ENCODE measurements at regions not wholly inside any gene's neighbourhood (a gene's known extent, or its start where the extent isn't known, plus 50 kb on each side); places are given as distances from the start of the nearest gene placed in this dataset.

GRCh38 chr14:58947814-58948445 lies 240.5 kb upstream of the DAAM1 start:
- Mint-ChIP-seq H3K36me3 (ENCODE audit: low read depth) (peaks cover 7% of the 10 kb centered on the region; the same call in 1 of the 2 replicates), H3K9me3 (peaks cover 12% of the 10 kb centered on the region), H3K27me3 (ENCODE audit: insufficient read depth) (peaks cover 14% of the 10 kb centered on the region), H3K4me1 (ENCODE audit: low read depth) (no peaks in the 10 kb centered on the region), H3K27ac (no peak overlapping the region), H3K4me3 (no peak overlapping the region)
- TF ChIP-seq, protein P1, sequence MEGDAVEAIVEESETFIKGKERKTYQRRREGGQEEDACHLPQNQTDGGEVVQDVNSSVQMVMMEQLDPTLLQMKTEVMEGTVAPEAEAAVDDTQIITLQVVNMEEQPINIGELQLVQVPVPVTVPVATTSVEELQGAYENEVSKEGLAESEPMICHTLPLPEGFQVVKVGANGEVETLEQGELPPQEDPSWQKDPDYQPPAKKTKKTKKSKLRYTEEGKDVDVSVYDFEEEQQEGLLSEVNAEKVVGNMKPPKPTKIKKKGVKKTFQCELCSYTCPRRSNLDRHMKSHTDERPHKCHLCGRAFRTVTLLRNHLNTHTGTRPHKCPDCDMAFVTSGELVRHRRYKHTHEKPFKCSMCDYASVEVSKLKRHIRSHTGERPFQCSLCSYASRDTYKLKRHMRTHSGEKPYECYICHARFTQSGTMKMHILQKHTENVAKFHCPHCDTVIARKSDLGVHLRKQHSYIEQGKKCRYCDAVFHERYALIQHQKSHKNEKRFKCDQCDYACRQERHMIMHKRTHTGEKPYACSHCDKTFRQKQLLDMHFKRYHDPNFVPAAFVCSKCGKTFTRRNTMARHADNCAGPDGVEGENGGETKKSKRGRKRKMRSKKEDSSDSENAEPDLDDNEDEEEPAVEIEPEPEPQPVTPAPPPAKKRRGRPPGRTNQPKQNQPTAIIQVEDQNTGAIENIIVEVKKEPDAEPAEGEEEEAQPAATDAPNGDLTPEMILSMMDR (IDR thresholded peaks at IDR 0.05), result peak; percentile 34; the same call in 1 of the 2 replicates
- DNase-seq, result no peak

GRCh38 chr14:58950555-58950954 lies 237.9 kb upstream of the DAAM1 start:
- peaks cover 7% of the 10 kb centered on the region; the same call in 1 of the 2 replicates for H3K36me3 Mint-ChIP-seq (ENCODE audit: low read depth)
- TF ChIP-seq, protein P1 (IDR thresholded peaks at IDR 0.05), result no peak
- peaks cover 17% of the 10 kb centered on the region for H3K27me3 Mint-ChIP-seq (ENCODE audit: insufficient read depth)
- H3K27ac Mint-ChIP-seq, result no peak overlapping the region
- peaks cover 6% of the 10 kb centered on the region for H3K4me1 Mint-ChIP-seq (ENCODE audit: low read depth)
- peaks cover 12% of the 10 kb centered on the region for H3K9me3 Mint-ChIP-seq
- no peak for DNase-seq
- H3K4me3 Mint-ChIP-seq, result no peak overlapping the region

DNA sequence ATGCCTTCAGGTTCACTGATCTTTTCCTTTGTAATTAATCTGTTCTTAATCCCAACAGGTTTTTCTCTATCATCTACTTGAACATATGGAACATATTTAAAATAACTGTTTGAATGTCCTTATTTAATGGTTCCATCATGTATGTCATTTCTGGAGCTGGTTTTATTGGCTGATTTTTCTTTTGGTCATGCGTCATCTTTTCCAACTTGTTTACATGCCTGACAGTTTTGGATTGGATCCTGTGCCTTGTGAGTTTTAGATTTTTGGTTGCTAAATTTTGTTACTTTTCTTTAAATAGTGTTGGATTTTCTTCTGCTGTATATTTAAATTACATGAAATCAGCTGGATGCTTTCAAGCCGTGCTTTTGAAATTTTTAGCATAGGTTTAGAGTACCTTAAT lies 237.3 kb upstream of the DAAM1 start:
- no peak overlapping the region for H3K4me3 Mint-ChIP-seq
- no peak for DNase-seq
- peaks cover 12% of the 10 kb centered on the region for H3K9me3 Mint-ChIP-seq
- H3K4me1 Mint-ChIP-seq (ENCODE audit: low read depth), result peaks cover 12% of the 10 kb centered on the region
- peaks cover 17% of the 10 kb centered on the region for H3K27me3 Mint-ChIP-seq (ENCODE audit: insufficient read depth)
- H3K36me3 Mint-ChIP-seq (ENCODE audit: low read depth), result peaks cover 7% of the 10 kb centered on the region; the same call in 1 of the 2 replicates
- TF ChIP-seq, protein P1 (IDR thresholded peaks at IDR 0.05), result no peak
- no peak overlapping the region for H3K27ac Mint-ChIP-seq

- peaks cover 8% of the 10 kb centered on the region for H3K27me3 Mint-ChIP-seq (ENCODE audit: insufficient read depth)
- DNase-seq, result no peak
- peaks cover 17% of the 10 kb centered on the region for H3K9me3 Mint-ChIP-seq
- TF ChIP-seq, protein P1 (IDR thresholded peaks at IDR 0.05), result no peak
- no peak overlapping the region for H3K27ac Mint-ChIP-seq
- peaks cover 12% of the 10 kb centered on the region for H3K36me3 Mint-ChIP-seq (ENCODE audit: low read depth)
- peaks cover 17% of the 10 kb centered on the region for H3K4me1 Mint-ChIP-seq (ENCODE audit: low read depth)
- no peak overlapping the region for H3K4me3 Mint-ChIP-seq
These were observed 234.4 kb upstream of the DAAM1 start for GRCh38 chr14:58954052-58954451.

- TF ChIP-seq, protein P1 (IDR thresholded peaks at IDR 0.05), result no peak
- no peak for DNase-seq
- Mint-ChIP-seq H3K27me3 (ENCODE audit: insufficient read depth) (peaks cover 8% of the 10 kb centered on the region), H3K4me3 (no peak overlapping the region), H3K4me1 (ENCODE audit: low read depth) (peaks cover 17% of the 10 kb centered on the region), H3K27ac (no peak overlapping the region), H3K9me3 (peaks cover 17% of the 10 kb centered on the region), H3K36me3 (ENCODE audit: low read depth) (peaks cover 12% of the 10 kb centered on the region)
These were observed 233.3 kb upstream of the DAAM1 start for GRCh38 chr14:58954901-58955861.
